Activated effector memory CD4-positive, alpha-beta T cell treated with anti-CD3 and anti-CD28 coated beads, Interleukin-2, amount 50 U/mL, for 16 hours (primary cell): ENCODE measurements at regions not wholly inside any gene's neighbourhood (a gene's known extent, or its start where the extent isn't known, plus 50 kb on each side); places are given as distances from the start of the nearest gene placed in this dataset.
"Not testable (repeated sequence)": the region's sequence is repeated elsewhere in the genome, so short reads cannot be mapped to it uniquely, and the experiment has no call there.

Experiments used
- DNase-seq: peaks from one replicate; pipeline ENCODE4 v3.0.0-alpha.2; 2020

DNA sequence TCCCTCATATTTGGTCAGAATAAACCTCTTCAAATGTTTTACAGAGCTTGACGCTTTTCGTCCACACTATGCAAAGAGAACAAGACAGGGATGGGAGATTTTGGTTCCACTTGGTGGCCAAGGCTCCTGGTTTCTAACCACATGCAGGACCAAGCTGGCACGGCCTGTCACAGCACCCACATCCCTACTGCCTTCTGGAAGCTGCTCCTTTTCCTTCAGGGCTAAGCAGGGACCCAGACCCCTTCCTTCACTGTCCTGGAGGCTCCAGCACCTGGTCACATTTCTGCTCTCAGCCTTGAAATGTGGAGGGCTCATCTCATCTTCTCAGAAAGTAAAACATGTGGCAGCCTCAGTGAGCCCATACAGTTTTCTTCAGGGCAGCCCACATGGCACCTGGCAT is 50.4 kb upstream of the ARHGEF7 start:
- DNase-seq: no peak

DNA sequence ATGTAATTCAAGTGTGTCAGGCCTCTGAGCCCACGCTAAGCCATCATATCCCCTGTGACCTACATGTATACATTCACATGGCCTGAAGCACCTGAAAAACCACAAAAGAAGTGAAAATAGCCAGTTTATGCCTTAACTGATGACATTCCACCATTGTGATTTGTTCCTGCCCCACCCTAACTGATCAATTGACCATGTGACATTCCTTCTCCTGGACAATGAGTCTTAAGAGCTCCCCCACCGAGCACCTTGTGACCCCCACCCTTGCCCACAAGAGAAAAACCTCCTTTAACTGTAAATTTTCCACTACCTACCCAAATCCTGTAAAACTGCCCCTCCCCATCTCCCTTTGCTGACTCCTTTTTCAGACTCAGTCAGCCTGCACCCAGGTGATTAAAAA is 52.1 kb upstream of the ARHGEF7 start:
- no peak for DNase-seq

GRCh38 chr13:111062305-111062704 is 52.8 kb upstream of the ARHGEF7 start:
- DNase-seq: no peak

- no peak for DNase-seq
Observed at GRCh38 chr13:111061358-111062045, 53.6 kb upstream of the ARHGEF7 start.

GRCh38 chr13:111060237-111060919 is 54.7 kb upstream of the ARHGEF7 start:
- no peak for DNase-seq

- DNase-seq: no peak
Observed at GRCh38 chr13:111058796-111059506, 56.2 kb upstream of the ARHGEF7 start.

DNA sequence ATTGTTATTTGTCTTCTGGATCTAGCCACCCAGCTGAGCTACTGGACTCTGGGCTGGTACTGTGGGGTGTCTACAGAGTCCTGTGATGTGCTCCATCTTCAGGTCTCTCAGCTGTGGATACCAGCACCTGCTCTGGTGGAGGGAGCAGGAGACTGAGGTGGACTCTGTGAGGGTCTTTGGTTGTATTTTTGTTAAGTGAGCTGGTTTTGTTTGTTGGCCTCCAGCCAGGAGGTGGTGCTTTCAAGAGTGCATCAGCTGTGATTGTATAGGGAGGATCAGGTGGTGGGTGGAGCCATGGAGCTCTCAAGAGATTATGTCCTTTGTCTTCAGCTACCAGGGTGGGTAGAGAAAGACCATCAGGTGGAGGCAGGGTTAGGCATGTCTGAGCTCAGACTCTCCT is 56.8 kb upstream of the ARHGEF7 start:
- DNase-seq: not testable (repeated sequence)

GRCh38 chr13:111051726-111052232 is 63.3 kb upstream of the ARHGEF7 start:
- not testable (repeated sequence) for DNase-seq

GRCh38 chr13:111051041-111051725 is 63.9 kb upstream of the ARHGEF7 start:
- DNase-seq: no peak

- no peak for DNase-seq
Observed at GRCh38 chr13:111050539-111050879, 64.6 kb upstream of the ARHGEF7 start.

- DNase-seq: no peak
Observed at GRCh38 chr13:111049791-111050538, 65.1 kb upstream of the ARHGEF7 start.

GRCh38 chr13:111048387-111048786 is 66.7 kb upstream of the ARHGEF7 start:
- DNase-seq: no peak

DNA sequence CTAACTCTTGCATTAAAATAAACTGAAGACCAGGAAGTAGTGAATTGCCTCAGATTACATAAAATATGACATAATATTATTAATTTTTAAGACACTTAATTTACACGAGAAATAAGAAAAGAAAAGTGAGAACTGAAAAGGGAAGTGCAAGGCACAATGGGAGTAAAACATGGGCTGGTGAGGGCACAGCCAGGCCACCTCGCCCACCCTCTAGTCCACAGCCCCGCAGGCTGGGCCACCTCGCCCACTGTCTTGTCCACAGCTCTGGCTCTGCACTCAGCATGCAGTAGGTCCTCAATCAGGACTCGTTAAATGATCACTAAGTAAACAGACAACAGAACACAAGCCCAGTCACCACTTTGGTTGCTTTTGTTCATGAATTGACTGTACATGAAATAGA is 67.8 kb upstream of the ARHGEF7 start:
- no peak for DNase-seq

DNA sequence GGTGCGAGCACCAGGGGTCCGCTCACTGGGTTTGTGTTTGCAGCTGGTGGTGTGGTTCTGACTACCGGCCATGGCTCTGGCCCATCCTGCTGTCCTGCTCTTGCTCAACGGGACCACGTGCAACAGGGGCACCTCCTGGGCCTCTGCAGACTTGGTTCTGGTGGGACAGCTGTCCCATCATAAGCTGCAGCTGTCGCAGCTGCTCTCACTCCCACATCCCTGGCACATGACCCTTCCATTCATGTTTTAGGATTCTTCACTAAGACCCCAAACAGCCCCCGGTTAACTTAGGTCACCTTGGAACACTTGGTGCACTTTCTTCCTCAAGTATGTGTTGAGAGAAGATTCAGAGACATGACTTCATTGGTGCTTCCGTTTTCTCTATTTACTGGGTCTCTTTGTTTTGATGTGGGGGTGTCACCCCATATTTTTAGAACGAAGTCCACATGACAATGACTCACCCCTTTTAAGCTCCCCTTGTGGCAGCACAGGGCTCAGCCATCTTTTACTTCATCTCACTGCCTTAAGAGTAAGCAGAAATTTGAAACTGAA is 68.4 kb upstream of the ARHGEF7 start:
- DNase-seq: no peak

DNA sequence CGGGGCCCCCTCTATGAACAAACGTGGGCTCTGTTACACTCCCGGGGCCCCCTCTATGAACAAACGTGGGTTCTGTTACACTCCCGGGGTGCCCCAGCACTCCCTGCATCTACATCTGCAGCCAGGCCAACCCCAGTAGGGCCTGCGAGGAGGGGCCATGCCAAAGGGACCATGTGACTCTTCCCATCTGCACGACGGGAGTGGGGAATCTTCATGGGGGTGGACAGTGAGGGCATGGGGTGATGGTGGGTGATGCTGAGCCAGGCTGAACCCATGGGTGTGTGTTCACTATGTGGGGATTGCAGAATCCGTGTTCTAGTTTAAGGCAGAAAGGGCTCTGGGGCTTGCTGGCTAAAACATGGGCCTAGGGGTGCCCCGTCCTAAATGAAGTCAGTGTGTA is 69.9 kb upstream of the ARHGEF7 start:
- DNase-seq: no peak

DNA sequence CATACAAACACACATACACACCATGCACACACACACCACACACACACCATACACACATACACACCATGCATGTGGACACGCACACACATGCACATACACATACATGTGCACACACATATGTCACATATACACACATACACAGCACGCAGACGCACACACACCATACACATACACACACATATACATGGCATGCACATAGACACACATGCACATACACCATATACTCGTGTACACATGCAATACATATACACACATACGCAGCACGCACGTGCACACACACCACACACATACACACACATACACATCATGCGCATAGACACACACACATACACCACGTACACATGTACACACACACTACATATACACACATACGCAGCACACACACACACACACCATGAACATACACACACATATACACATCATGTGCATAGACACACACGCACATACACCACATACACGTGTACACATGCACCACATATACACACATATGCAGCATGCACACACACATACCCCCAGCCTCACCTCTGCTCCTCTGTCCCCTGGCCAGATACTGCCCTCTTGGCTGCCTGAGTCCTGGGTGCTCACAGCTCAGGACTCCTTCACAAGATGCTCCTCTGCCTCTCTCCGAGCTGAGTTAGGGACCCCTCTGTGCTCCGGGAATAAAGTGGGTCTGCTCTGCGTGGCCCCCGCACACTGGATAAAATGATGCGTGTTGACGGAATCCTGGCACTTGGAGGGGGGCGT is 70.9 kb upstream of the ARHGEF7 start:
- DNase-seq: no peak

GRCh38 chr13:111043575-111043982 is 71.5 kb upstream of the ARHGEF7 start:
- DNase-seq: no peak

- DNase-seq: no peak
Observed at GRCh38 chr13:111042661-111043226, 72.4 kb upstream of the ARHGEF7 start.

DNA sequence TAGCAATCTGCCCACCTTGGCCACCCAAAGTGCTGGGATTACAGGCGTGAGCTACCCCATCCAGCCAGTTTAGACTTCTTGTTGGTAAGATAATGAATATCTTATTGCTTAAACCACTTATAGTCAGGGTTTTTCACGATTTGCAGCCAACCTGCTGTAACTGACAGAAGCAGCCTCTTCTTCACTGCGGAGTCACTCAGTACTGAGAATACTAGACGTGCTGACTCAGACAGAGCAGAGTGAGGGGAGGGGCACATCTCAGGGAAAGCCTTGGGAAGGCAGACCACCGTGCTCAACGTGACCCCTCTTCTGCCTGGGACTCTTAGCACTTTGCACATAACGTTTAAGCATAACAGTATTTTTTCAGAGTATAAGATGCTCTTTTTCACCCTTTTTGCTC is 74.3 kb upstream of the ARHGEF7 start:
- no peak for DNase-seq

- DNase-seq: no peak
Observed at GRCh38 chr13:111039735-111040134, 75.4 kb upstream of the ARHGEF7 start.

GRCh38 chr13:111038887-111039286 is 76.2 kb upstream of the ARHGEF7 start:
- no peak for DNase-seq
